Mesendoderm (in vitro differentiated cells): ENCODE measurements at regions not wholly inside any gene's neighbourhood (a gene's known extent, or its start where the extent isn't known, plus 50 kb on each side); places are given as distances from the start of the nearest gene placed in this dataset.
"Not testable (repeated sequence)": the region's sequence is repeated elsewhere in the genome, so short reads cannot be mapped to it uniquely, and the experiment has no call there.

ENCODE experiments used
- DNase-seq: peaks from one replicate; pipeline ENCODE4 v3.0.0; 2013
- H2AK5ac ChIP-seq: 2 replicates; pipeline ENCODE4 v1.6.1; 2013; ENCODE audit warnings: low read length, inconsistent platforms
- H2BK120ac ChIP-seq: 2 replicates; pipeline ENCODE4 v1.6.1; 2013; ENCODE audit warnings: low read depth, mild to moderate bottlenecking, low read length, moderate library complexity, mixed read lengths
- H2BK15ac ChIP-seq: replicated peaks from 2 replicates; pipeline ENCODE4 v1.6.1; 2013; ENCODE audit warnings: low read depth, mild to moderate bottlenecking, moderate library complexity
- H2BK5ac ChIP-seq: 2 replicates; pipeline ENCODE4 v1.6.1; 2013; ENCODE audit warnings: low read length, inconsistent platforms
- H3K18ac ChIP-seq: 2 replicates; pipeline ENCODE4 v1.6.1; 2013; ENCODE audit warnings: mild to moderate bottlenecking, low read length, mixed read lengths
- H3K23ac ChIP-seq: one replicate; pipeline ENCODE4 v1.6.1; 2013; ENCODE audit warnings: low read length
- H3K27ac ChIP-seq: 2 replicates; pipeline ENCODE4 v1.5.1; 2013; ENCODE audit warnings: low read depth, mild to moderate bottlenecking, inconsistent platforms, low read length, moderate library complexity
- H3K27me3 ChIP-seq: 2 replicates; pipeline ENCODE4 v1.6.1; 2013; ENCODE audit warnings: low read length, control low read depth, mild to moderate bottlenecking, inconsistent platforms; ENCODE audit not compliant: insufficient read depth, poor library complexity
- H3K36me3 ChIP-seq: 2 replicates; pipeline ENCODE4 v1.6.1; 2013; ENCODE audit warnings: low read length, inconsistent platforms; ENCODE audit not compliant: control insufficient read depth, insufficient read depth
- H3K4ac ChIP-seq: one replicate; pipeline ENCODE4 v1.6.1; 2013; ENCODE audit warnings: low read depth, mild to moderate bottlenecking, low read length, moderate library complexity
- H3K4me1 ChIP-seq: 2 replicates; pipeline ENCODE4 v1.6.1; 2013; ENCODE audit warnings: low read depth, low read length, inconsistent platforms; ENCODE audit not compliant: control insufficient read depth
- H3K4me2 ChIP-seq: 2 replicates; pipeline ENCODE4 v1.6.1; 2013; ENCODE audit warnings: low read length
- H3K4me3 ChIP-seq: 2 replicates; pipeline ENCODE4 v1.5.1; 2013; ENCODE audit warnings: mild to moderate bottlenecking, low read length
- H3K56ac ChIP-seq: one replicate; pipeline ENCODE4 v1.6.1; 2013; ENCODE audit warnings: low read length
- H3K79me1 ChIP-seq: 2 replicates; pipeline ENCODE4 v1.6.1; 2013; ENCODE audit warnings: low read length, inconsistent platforms
- H3K79me2 ChIP-seq: 2 replicates; pipeline ENCODE4 v1.6.1; 2013; ENCODE audit warnings: mild to moderate bottlenecking, low read length; ENCODE audit not compliant: control insufficient read depth, insufficient read depth
- H3K9ac ChIP-seq: 2 replicates; pipeline ENCODE4 v1.6.1; 2013; ENCODE audit warnings: low read length, inconsistent platforms
- H4K5ac ChIP-seq: one replicate; pipeline ENCODE4 v1.6.1; 2013; ENCODE audit warnings: low read length
- H4K8ac ChIP-seq: one replicate; pipeline ENCODE4 v1.6.1; 2013; ENCODE audit warnings: low read depth, mild to moderate bottlenecking, control low read depth, low read length, moderate library complexity
- WGBS: extraction: QIAGEN DNeasy Blood & Tissue Kit; methylation state at CpG from one replicate; pipeline ENCODE4 v1.1.7; 2013; ENCODE audit warnings: low lambda C conversion rate, missing lambda C conversion rate; ENCODE audit not compliant: insufficient coverage; ENCODE audit errors: extremely low coverage; 5-methylcytosine and 5-hydroxymethylcytosine counted together

DNA sequence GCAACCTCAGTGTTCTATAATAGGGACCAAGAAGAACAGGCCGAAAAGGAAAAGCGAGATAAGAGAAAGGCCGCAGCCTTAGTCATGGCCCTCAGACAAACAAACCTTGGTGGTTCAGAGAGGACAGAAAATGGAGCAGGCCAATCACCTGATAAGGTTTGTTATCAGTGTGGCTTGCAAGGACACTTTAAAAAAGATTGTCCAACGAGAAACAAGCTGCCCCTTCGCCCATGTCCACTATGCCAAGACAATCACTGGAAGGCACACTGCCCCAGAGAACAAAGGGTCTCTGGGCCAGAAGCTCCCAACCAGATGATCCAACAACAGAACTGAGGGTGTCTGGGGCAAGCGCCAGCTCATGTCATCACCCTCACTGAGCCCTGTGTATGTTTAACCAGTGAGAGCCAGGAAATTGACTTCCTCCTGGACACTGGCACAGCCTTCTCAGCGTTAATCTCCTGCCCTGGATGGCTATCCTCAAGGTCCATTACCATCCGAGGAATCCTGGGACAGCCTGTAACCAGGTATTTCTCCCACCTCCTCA, 334.8 kb upstream of the SLITRK5 start:
- not testable (repeated sequence) for H2BK120ac ChIP-seq, H3K79me2 ChIP-seq, H3K27me3 ChIP-seq, H3K4me3 ChIP-seq, H4K8ac ChIP-seq, H3K79me1 ChIP-seq, H3K4ac ChIP-seq, H3K27ac ChIP-seq, H3K4me1 ChIP-seq, H3K9ac ChIP-seq, H4K5ac ChIP-seq, H3K56ac ChIP-seq, H3K36me3 ChIP-seq, H2BK15ac ChIP-seq, H2BK5ac ChIP-seq, H2AK5ac ChIP-seq, H3K4me2 ChIP-seq, DNase-seq, H3K23ac ChIP-seq, H3K18ac ChIP-seq
- WGBS = no CpG with 5 or more reads among the region's 8 CpGs

DNA sequence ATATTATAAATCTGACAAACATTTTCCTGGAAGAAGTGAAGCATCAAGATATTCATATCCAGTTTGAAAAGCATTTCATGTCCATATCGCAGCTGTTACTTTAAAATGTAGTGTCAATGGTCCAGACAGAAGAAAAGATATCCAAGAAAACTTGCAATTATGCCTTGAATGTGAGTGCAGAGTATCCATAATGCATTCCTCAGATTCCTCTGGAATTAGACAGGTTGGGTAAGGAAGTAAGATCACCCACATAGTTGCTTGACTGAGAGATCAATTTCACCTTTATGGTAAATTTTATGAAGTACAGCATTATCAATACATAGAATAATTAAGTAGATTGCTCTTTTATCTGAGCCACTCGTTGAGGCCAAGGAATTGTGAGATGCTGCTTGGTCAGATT, 327.0 kb upstream of the SLITRK5 start:
- DNase-seq = peak; percentile 24
- no peaks in the 10 kb centered on the region for H3K79me1 ChIP-seq
- no peak overlapping the region for H4K8ac ChIP-seq
- H3K4me2 ChIP-seq = no peak overlapping the region
- H3K56ac ChIP-seq = no peak overlapping the region
- no peak overlapping the region for H3K27ac ChIP-seq
- H2BK5ac ChIP-seq = no peak overlapping the region
- no peak overlapping the region for H2BK15ac ChIP-seq
- H2BK120ac ChIP-seq = no peak overlapping the region
- H3K27me3 ChIP-seq = no peaks in the 10 kb centered on the region
- no CpG with 5 or more reads among the region's 2 CpGs for WGBS
- no peak overlapping the region for H3K9ac ChIP-seq
- H3K18ac ChIP-seq = no peak overlapping the region
- H3K23ac ChIP-seq = no peak overlapping the region
- H3K4ac ChIP-seq = no peak overlapping the region
- no peaks in the 10 kb centered on the region for H3K79me2 ChIP-seq
- H2AK5ac ChIP-seq = no peak overlapping the region
- no peak overlapping the region for H3K4me3 ChIP-seq
- no peaks in the 10 kb centered on the region for H3K4me1 ChIP-seq
- no peaks in the 10 kb centered on the region for H3K36me3 ChIP-seq
- no peak overlapping the region for H4K5ac ChIP-seq

DNA sequence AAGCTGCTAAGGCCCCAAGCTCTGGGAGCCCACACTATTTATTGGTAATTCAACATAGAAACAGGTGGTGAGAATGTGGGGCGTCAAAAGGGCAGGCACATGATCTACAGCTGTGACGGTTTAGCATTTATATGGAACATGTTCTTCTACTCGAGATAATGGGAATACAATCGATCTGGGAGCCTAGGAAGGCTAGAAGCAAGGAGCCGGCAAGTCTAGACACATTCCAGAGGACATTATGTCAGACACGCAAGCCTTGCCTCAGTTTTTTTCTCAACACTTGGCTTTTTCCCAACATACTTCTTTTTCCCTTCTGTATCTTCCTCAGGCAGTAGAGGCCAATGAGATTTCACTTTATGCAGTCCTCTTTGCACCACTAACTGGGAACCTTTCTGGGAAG, 315.7 kb upstream of the SLITRK5 start:
- DNase-seq = no peak
- H2AK5ac ChIP-seq = no peak overlapping the region
- no CpG with 5 or more reads among the region's 6 CpGs for WGBS
- H3K36me3 ChIP-seq = no peaks in the 10 kb centered on the region
- H3K27ac ChIP-seq = no peak overlapping the region
- H3K23ac ChIP-seq = no peak overlapping the region
- H4K8ac ChIP-seq = no peak overlapping the region
- no peak overlapping the region for H2BK120ac ChIP-seq
- H3K4me1 ChIP-seq = no peaks in the 10 kb centered on the region
- no peak overlapping the region for H3K18ac ChIP-seq
- H3K79me2 ChIP-seq = no peaks in the 10 kb centered on the region
- no peak overlapping the region for H2BK15ac ChIP-seq
- no peak overlapping the region for H3K4ac ChIP-seq
- H3K4me3 ChIP-seq = no peak overlapping the region
- no peak overlapping the region for H2BK5ac ChIP-seq
- no peak overlapping the region for H3K4me2 ChIP-seq
- no peak overlapping the region for H3K56ac ChIP-seq
- no peaks in the 10 kb centered on the region for H3K79me1 ChIP-seq
- H4K5ac ChIP-seq = no peak overlapping the region
- no peak overlapping the region for H3K9ac ChIP-seq
- no peaks in the 10 kb centered on the region for H3K27me3 ChIP-seq

DNA sequence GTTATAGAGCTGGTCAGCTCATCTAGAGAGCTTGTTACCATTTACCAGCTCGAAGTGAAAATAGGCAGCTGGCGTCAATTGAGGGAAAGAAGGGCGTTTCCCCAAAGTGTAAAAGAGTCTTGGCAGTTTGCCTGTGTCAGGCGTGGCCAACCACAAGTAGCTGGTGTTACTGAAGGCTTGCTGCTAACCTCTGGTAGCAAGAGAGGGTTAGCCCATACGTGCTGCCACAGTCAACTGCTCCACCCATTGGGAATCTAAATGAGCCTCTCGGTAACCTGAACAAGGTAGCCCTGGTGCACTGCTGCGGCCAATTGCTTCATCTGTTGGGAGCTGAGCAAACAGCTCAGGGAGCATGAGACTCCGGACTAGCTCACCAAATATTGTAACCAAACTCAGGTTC, 314.9 kb upstream of the SLITRK5 start:
- Histone ChIP-seq H3K27me3 (no peaks in the 10 kb centered on the region), H2BK120ac (no peak overlapping the region), H2BK15ac (no peak overlapping the region), H2AK5ac (no peak overlapping the region), H4K8ac (no peak overlapping the region), H3K4ac (no peak overlapping the region), H3K23ac (no peak overlapping the region), H3K79me1 (no peaks in the 10 kb centered on the region), H3K18ac (no peak overlapping the region), H3K79me2 (no peaks in the 10 kb centered on the region), H2BK5ac (no peak overlapping the region), H3K36me3 (no peaks in the 10 kb centered on the region), H3K9ac (no peak overlapping the region), H3K4me1 (no peaks in the 10 kb centered on the region), H3K4me3 (no peak overlapping the region), H3K56ac (no peak overlapping the region), H4K5ac (no peak overlapping the region), H3K4me2 (no peak overlapping the region), H3K27ac (no peak overlapping the region)
- no peak for DNase-seq
- WGBS = no CpG with 5 or more reads among the region's 8 CpGs

DNA sequence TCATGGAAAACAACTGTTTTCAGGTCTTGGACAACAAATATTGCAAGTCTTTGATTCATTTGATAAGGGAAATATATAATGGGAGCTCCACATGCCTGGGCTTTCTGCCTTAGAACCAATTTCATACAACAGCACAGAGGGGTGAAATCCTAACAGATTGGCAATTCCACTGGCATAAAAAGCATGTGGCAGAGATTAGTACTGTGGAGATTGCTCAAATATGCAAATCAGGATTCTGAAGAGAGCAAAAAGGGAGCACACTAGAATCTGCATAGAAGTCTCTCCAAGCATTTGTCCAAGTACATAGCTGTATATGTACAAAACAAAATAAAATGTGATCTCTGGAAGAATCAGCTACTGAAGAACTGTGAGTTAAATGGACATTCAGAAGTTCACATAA, 312.9 kb upstream of the SLITRK5 start:
- no peak overlapping the region for H2BK120ac ChIP-seq

DNA sequence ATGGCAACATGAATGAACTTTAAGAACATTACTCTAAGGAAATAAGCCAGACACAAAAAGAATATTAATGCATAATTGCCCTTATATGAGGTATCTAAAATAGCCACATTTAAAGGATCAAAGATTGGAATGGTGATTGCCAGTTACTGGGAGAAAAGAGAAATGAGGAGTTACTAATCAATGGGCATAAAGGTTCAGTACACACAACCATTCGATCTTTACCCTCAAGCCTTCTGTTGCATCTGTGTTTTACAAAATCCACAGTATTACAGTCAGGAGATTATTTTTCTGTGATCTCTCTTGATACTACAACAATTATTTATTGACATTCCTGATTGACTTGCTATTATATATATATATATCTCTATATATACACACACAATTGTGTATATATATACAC, 310.0 kb upstream of the SLITRK5 start:
- H3K9ac ChIP-seq = no peak overlapping the region
- no peak overlapping the region for H3K27ac ChIP-seq
- no peak overlapping the region for H3K4me3 ChIP-seq
- H3K4me2 ChIP-seq = no peak overlapping the region
- H3K56ac ChIP-seq = no peak overlapping the region
- no CpG with 5 or more reads among the region's 1 CpG for WGBS
- H3K36me3 ChIP-seq = no peaks in the 10 kb centered on the region
- H2BK5ac ChIP-seq = no peak overlapping the region
- H3K23ac ChIP-seq = no peak overlapping the region
- no peak overlapping the region for H3K18ac ChIP-seq
- no peak overlapping the region for H2AK5ac ChIP-seq
- no peak for DNase-seq
- no peak overlapping the region for H3K4ac ChIP-seq
- H3K79me1 ChIP-seq = no peaks in the 10 kb centered on the region
- H3K79me2 ChIP-seq = no peaks in the 10 kb centered on the region
- no peaks in the 10 kb centered on the region for H3K4me1 ChIP-seq
- no peaks in the 10 kb centered on the region for H3K27me3 ChIP-seq
- no peak overlapping the region for H4K8ac ChIP-seq
- no peak overlapping the region for H2BK120ac ChIP-seq
- no peak overlapping the region for H2BK15ac ChIP-seq
- H4K5ac ChIP-seq = no peak overlapping the region

More for the DNA sequence above, 312.9 kb upstream of the SLITRK5 start:
- Histone ChIP-seq H3K27me3 (no peaks in the 10 kb centered on the region), H3K4me1 (no peaks in the 10 kb centered on the region), H2BK15ac (no peak overlapping the region), H3K36me3 (no peaks in the 10 kb centered on the region), H3K27ac (no peak overlapping the region), H3K4me2 (no peak overlapping the region), H2BK5ac (no peak overlapping the region), H3K4ac (no peak overlapping the region), H3K9ac (no peak overlapping the region), H3K4me3 (no peak overlapping the region), H2AK5ac (no peak overlapping the region), H3K56ac (no peak overlapping the region), H4K5ac (no peak overlapping the region), H4K8ac (no peak overlapping the region), H3K23ac (no peak overlapping the region), H3K79me1 (no peaks in the 10 kb centered on the region), H3K18ac (no peak overlapping the region), H3K79me2 (no peaks in the 10 kb centered on the region)
- no peak for DNase-seq
